Heart right ventricle (tissue), 16 donors: ENCODE measurements at regions not wholly inside any gene's neighbourhood (a gene's known extent, or its start where the extent isn't known, plus 50 kb on each side); places are given as distances from the start of the nearest gene placed in this dataset.
A peak's percentile ranks its signal among the peaks of the same experiment; 100 is the strongest.
"Not testable (repeated sequence)": the region's sequence is repeated elsewhere in the genome, so short reads cannot be mapped to it uniquely, and the experiment has no call there.

ENCODE experiments used
- ATAC-seq, 8 donors: fragments of 200-7000 bp; cut with Tn5 transposase; one replicate each; pipeline ENCODE4 v1.9.1; 2020; ENCODE audit warnings: mild to moderate bottlenecking in 8 of 8, moderate library complexity in 8 of 8, moderate number of reproducible peaks in 1 of 8
- DNase-seq, 2 donors: peaks; one replicate each; pipeline ENCODE4 v3.0.0-alpha.2; 2020
- H3K27ac ChIP-seq, 10 donors: fragments of 200-600 bp; sonication (generic) in 2 of 10; one replicate each; pipeline versions ENCODE4 v1.5.0 to v1.8.0; 2020 to 2022; ENCODE audit warnings: mild to moderate bottlenecking in 3 of 10
- H3K27me3 ChIP-seq, 7 donors: fragments of 200-600 bp; one replicate each; pipeline ENCODE4 v1.8.0; 2021 to 2022; ENCODE audit warnings: mild to moderate bottlenecking in 2 of 7
- H3K36me3 ChIP-seq, 9 donors: fragments of 200-600 bp; sonication (generic) in 1 of 9; one replicate each; pipeline versions ENCODE4 v1.5.0 to v1.8.0; 2020 to 2022; ENCODE audit warnings: mild to moderate bottlenecking in 2 of 9
- H3K4me1 ChIP-seq, 9 donors: fragments of 200-600 bp; sonication (generic) in 1 of 9; one replicate each; pipeline versions ENCODE4 v1.5.0 to v1.8.0; 2020 to 2022; ENCODE audit warnings: mild to moderate bottlenecking in 4 of 9
- H3K4me3 ChIP-seq, 10 donors: fragments of 200-600 bp; sonication (generic) in 2 of 10; one replicate each; pipeline versions ENCODE4 v1.5.0 to v1.8.0; 2020 to 2022; ENCODE audit warnings: mild to moderate bottlenecking in 7 of 10, moderate library complexity in 2 of 10
- H3K9me3 ChIP-seq, 11 donors: fragments of 200-600 bp in 10 of 11; sonication (generic) in 2 of 11; one replicate each; pipeline versions ENCODE4 v1.5.0 to v1.8.0; 2013 to 2022; ENCODE audit warnings: mild to moderate bottlenecking in 2 of 11, control low read depth in 1 of 11, moderate library complexity in 1 of 11
- WGBS, 2 donors: extraction: QIAGEN DNeasy Blood & Tissue Kit; methylation state at CpG; one replicate each; pipeline ENCODE4 v1.1.7; 2013; ENCODE audit warnings: inconsistent platforms in 1 of 2; 5-methylcytosine and 5-hydroxymethylcytosine counted together
- intact Hi-C, 10 donors: fragments of 100-400 bp; cut with DNase I; formaldehyde crosslinking; loops; one replicate each; pipeline versions ENCODE4 v1.11.1 to v1.14.2; 2022
- donor health status: Arrhythmogenic right ventricular cardiomyopathy.
- donor health status: ischemic (EF 13 %, LVEDD 7.1; RV severe dilation, severe dysfunction).
- donor health status: healthy with polysubstance abuse.
- donor health status: DM: no; HTN: yes; CAD: no.
- donor health status: DM: no; HTN: no; CAD: no.
- donor health status: ischemic (EF 25% LVEDD 6.9; RV normal size, moderate dysfunction).
- donor health status: ischemic (EF 25% LVEDD 5.7; RV mildly dilated, moderate dysfunction).
- donor health status: healthy.
- donor health status: DM: yes; HTN: yes; CAD: no.
- donor health status: Ischemic cardiomyopathy.
- donor health status: ischemic (EF 35%, LVEDD 5.7; RV mildly dilated, moderate dysfunction).
- donor health status: nonischemic (EF 11% LVEDD 7.7; RV severe dilation, severe dysfunction).
- donor health status: DM: yes; HTN: yes; CAD: no.
- donor health status: PGD.
- donor health status: ischemic (EF 29% LVEDD 5.4; RV normal size, mild dysfunction).
- donor health status: nonischemic (EF 23%, LVEDD 6.1; RV moderate dilation, normal function).

DNA sequence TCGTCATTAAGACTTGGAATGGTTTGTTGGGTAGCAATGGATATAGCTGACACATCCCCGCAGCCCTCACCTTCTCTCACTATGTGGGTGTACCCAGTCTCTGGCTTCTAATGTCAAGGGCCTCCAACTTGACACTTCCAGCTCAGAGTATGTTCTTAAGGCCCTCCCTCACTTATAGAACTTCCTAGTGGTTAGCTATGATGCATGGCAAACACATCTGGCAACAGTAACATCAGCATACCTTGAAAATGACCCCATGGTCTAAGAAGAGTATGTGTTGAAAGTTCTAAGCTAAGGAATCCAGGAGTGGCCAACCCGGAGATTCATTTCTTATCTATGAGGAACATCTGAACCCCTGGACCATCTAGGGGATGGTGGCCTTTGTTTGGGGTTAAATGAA is 151.2 kb downstream of the GTF2IRD2B start:
- intact Hi-C loops, H3K36me3 ChIP-seq, H3K27ac ChIP-seq, DNase-seq, H3K9me3 ChIP-seq, H3K4me3 ChIP-seq, H3K27me3 ChIP-seq, ATAC-seq, H3K4me1 ChIP-seq: not testable (repeated sequence)
- WGBS, 2 donors: no CpG with 5 or more reads among the region's 3 CpGs

DNA sequence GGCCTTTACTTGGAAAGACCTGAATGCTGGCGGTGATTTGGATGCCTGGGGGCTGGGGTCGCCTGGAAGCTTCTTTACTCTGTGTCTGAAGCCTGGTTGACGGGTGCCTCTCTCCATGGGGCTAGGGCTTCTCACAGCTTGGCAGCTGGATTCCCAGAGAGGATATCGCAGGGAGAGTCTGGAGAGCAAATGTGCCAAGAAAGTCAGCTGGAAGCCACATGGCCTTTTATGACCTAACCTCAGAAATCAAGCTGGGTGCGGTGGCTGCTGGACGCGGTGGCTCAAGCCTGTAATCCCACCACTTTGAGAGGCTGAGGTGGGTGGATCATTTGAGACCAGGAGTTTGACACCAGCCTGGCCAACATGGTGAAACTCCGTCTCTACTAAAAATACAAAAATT is 147.2 kb upstream of the TRIM73 start:
- H3K4me1 ChIP-seq, H3K27me3 ChIP-seq, H3K36me3 ChIP-seq, H3K9me3 ChIP-seq, DNase-seq, H3K4me3 ChIP-seq, H3K27ac ChIP-seq, ATAC-seq, intact Hi-C loops: not testable (repeated sequence)
- no CpG with 5 or more reads among the region's 8 CpGs for WGBS, 2 donors

DNA sequence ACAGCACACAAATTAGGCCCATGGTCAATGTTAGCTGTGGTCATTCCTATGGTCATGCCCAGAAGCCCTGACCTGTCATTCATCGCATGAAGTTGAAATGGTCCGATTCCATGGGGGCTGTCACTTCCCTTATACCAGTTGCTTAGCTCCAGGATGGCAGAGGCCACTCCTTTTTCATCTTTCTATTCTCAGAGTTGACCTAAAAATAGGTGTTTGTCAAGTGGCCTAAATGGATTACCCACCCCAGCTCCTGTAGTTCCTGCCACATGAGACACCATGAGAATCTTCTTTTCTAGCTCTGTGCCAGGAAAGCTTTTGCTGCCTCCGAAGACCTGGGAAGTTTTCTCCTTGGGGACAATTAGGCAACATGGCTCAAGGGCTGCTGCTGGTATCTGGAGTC is 141.2 kb upstream of the TRIM73 start:
- H3K36me3 ChIP-seq, H3K4me3 ChIP-seq, H3K27me3 ChIP-seq, DNase-seq, intact Hi-C loops, H3K4me1 ChIP-seq, ATAC-seq, H3K9me3 ChIP-seq, H3K27ac ChIP-seq: not testable (repeated sequence)
- no CpG with 5 or more reads among the region's 3 CpGs for WGBS, 2 donors

DNA sequence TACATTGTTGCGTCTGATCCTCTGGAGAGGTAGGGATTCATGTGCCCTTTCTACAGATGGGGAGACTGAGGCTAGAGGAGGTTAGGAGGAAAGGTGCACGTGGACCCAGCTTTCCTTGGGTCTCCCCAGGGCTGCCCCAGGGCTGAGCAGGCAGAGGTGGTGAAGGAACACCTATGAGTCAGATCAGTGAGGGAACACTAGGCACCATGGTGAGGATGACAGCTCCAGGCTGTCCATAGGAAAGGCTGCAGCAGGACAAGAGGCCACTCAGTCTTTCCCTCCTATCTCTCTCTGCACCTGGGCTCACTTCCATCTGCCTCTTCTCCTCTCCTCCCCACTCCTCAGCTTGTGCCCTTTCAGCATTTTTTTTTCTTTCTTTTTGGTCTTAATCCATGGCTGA is 138.0 kb upstream of the TRIM73 start:
- H3K27me3 ChIP-seq, intact Hi-C loops, H3K4me1 ChIP-seq, H3K9me3 ChIP-seq, H3K27ac ChIP-seq, H3K36me3 ChIP-seq, DNase-seq, H3K4me3 ChIP-seq: not testable (repeated sequence)
- no CpG with 5 or more reads among the region's 2 CpGs for WGBS, 2 donors
- peak in 1 of 8 donors; percentile 31 for ATAC-seq

DNA sequence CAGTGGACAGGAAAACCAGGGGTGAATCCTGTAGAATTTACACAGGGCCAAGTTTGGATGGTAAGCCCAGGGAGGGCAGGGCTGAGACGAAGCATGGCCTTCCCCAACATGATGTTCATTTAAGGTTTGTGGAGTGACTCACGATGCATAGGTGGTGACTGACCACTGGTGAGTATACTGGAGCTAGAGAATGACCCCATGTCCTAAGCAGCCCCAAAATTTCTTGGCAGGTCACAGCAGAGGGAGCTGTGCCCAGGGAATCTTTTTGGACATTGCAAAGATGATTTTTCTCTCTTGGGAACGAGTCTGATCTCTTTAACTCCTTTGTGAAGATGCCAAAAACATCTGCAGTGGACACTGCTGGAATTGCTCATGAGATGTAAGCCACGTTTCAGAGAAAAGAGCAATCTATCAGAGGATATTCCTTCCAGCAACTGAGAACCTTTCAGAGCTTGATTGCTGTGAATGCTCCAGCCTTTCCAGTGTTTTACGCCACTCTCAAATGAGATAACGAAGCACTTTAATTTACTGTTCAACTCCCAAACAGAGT is 135.9 kb upstream of the TRIM73 start:
- H3K4me1 ChIP-seq, H3K4me3 ChIP-seq, H3K9me3 ChIP-seq, DNase-seq, H3K27ac ChIP-seq, intact Hi-C loops, H3K27me3 ChIP-seq, H3K36me3 ChIP-seq: not testable (repeated sequence)
- peak in 1 of 8 donors; percentile 29 for ATAC-seq
- WGBS, 2 donors: no CpG with 5 or more reads among the region's 6 CpGs

DNA sequence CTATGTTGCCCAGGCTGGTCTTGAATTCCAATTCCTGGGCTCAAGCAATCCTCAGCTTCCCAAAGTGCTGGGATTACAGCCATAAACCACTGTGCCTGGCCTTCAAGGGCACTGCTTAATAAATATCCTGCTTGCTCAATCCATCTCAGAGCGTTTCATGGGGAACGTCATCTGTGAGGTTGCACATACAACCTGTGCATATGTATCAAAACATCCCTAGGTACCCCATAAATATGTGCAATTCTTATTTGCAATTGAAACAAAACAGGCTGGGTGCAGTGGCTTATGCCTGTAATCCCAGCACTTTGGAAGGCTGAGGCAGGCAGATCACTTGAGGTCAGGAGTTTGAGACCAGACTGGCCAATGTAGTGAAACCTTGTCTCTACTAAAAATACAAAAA is 133.8 kb upstream of the TRIM73 start:
- H3K36me3 ChIP-seq, H3K4me1 ChIP-seq, H3K4me3 ChIP-seq, intact Hi-C loops, DNase-seq, ATAC-seq, H3K27me3 ChIP-seq, H3K9me3 ChIP-seq, H3K27ac ChIP-seq: not testable (repeated sequence)
- WGBS, 2 donors: no CpG with 5 or more reads among the region's 2 CpGs

DNA sequence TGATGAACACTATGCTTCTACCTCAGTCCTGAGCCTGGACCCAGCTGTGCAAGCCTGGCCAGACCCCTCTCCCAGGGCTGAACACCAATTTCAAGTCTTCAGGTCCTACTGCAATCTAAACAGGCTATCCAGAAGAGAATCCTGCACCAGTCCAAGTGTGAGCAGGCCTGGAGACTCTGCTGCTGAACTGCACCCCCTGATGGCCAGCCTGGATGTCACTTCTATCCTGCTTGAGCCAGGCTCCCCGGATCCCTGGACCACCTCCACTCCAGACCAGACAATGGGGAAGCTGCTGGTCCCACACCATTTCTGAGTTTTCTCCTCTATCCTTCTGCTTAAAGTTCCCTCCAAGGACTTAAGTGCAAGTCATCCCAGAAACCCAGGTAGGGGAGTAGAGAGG is 127.3 kb upstream of the TRIM73 start:
- H3K4me1 ChIP-seq, H3K27me3 ChIP-seq, H3K27ac ChIP-seq, DNase-seq, H3K4me3 ChIP-seq, intact Hi-C loops, H3K36me3 ChIP-seq, H3K9me3 ChIP-seq: not testable (repeated sequence)
- peak; percentile 55 to 80 (median 71) for ATAC-seq
- no CpG with 5 or more reads among the region's 1 CpG for WGBS, 2 donors

DNA sequence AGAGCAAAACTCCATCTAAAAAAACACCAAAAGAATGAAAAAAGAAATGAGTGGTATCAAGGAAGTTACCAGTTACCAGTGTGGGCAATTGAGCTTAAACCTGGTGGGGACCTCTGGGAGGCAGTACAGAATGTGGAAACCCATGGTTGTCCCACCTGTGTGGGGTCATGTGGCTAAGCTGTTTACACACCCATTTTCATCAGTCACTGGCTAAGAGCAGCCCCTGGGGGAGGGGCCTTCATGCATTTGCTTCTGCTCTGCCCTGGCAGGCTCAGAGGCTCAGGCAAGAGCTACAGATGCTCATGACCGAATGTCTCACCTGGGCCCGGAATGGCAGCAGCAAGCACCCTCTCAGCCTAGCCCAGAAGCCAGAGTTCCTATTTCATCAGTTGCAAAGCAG is 126.3 kb upstream of the TRIM73 start:
- DNase-seq, H3K27me3 ChIP-seq, H3K9me3 ChIP-seq, H3K36me3 ChIP-seq, H3K4me3 ChIP-seq, H3K4me1 ChIP-seq, intact Hi-C loops, H3K27ac ChIP-seq, ATAC-seq: not testable (repeated sequence)
- WGBS, 2 donors: no CpG with 5 or more reads among the region's 2 CpGs

DNA sequence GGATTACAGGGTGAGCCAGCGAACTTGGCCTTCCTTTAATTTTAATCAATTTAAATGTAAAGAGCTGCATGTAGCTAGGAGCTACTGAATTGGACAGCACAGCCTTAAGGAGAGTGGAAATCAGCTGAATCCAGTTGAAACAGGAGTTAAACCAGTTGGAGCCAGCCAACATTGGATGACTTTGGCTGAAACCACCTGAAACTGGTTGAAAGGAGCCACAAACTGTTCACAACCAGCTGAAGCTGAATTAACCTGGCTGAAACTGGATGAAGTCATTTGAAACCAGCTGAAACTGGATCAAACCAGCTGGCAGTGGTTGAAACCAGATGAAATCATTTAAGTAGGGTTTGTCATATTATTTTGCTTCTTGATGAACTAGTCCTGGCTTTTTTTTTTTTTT is 121.3 kb upstream of the TRIM73 start:
- H3K4me3 ChIP-seq, DNase-seq, intact Hi-C loops, H3K27me3 ChIP-seq, ATAC-seq, H3K9me3 ChIP-seq, H3K27ac ChIP-seq, H3K4me1 ChIP-seq, H3K36me3 ChIP-seq: not testable (repeated sequence)
- no CpG with 5 or more reads among the region's 1 CpG for WGBS, 2 donors
